Stimulated activated CD8-positive, alpha-beta memory T cell treated with anti-CD3 and anti-CD28 coated beads, Interleukin-2, amount 100 ng/mL, for 48 hours (primary cell): ENCODE measurements at regions not wholly inside any gene's neighbourhood (a gene's known extent, or its start where the extent isn't known, plus 50 kb on each side); places are given as distances from the start of the nearest gene placed in this dataset.
"Not testable (repeated sequence)": the region's sequence is repeated elsewhere in the genome, so short reads cannot be mapped to it uniquely, and the experiment has no call there.

Experiments used
- DNase-seq, 2 donors: peaks; one replicate each; pipeline ENCODE4 v3.0.0-alpha.2; 2020; ENCODE audit warnings: low read depth in 2 of 2

GRCh38 chr9:90979639-90980038 lies 178.0 kb downstream of the SYK start:
- DNase-seq = no peak

GRCh38 chr9:90981726-90982125 lies 180.1 kb downstream of the SYK start:
- no peak for DNase-seq

GRCh38 chr9:90983394-90983793 lies 181.8 kb downstream of the SYK start:
- no peak for DNase-seq

DNA sequence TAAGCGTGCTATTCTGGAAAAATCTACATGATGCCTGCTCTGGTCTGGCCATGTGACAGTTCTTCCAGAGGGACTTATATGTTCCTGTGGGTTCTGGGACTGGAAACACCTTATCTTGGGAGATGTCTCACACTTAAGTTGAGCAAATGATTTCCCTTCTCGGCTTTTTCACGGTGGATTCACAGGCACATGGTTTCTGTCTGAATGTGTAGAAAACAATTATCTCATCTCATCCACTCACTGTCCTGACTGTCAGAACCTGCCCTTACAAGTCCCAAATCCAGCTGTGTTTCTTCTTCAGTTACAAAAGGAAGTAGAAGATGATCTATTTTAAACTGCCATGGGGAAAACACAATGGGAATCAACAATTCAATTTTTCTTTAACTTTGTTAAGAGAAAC lies 184.0 kb downstream of the SYK start:
- DNase-seq = no peak

DNA sequence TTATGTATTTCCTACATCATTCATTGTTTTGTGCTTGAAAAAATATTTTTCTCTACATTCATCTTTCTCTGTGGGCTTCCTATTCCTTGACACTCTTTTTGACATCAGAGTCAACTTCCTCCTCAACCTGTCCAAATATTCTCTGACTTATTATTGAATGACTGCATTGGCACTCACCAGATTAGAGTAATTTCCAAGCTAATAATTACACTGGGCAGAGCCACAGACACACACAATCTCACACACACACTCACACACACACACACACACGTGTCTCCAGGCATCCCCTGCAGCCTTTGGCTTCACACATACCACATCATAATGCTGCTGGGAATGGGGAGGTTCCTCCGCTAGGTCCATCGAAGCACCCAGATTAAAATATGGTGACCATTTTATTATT lies 184.5 kb downstream of the SYK start:
- no peak for DNase-seq

- no peak for DNase-seq
Observed at GRCh38 chr9:90987566-90987965, 185.9 kb downstream of the SYK start.

- DNase-seq = no peak
Observed at GRCh38 chr9:90988318-90988717, 186.7 kb downstream of the SYK start.

GRCh38 chr9:90991953-90992352 lies 190.3 kb downstream of the SYK start:
- DNase-seq = no peak

GRCh38 chr9:90995516-90995915 lies 193.9 kb downstream of the SYK start:
- DNase-seq = no peak

DNA sequence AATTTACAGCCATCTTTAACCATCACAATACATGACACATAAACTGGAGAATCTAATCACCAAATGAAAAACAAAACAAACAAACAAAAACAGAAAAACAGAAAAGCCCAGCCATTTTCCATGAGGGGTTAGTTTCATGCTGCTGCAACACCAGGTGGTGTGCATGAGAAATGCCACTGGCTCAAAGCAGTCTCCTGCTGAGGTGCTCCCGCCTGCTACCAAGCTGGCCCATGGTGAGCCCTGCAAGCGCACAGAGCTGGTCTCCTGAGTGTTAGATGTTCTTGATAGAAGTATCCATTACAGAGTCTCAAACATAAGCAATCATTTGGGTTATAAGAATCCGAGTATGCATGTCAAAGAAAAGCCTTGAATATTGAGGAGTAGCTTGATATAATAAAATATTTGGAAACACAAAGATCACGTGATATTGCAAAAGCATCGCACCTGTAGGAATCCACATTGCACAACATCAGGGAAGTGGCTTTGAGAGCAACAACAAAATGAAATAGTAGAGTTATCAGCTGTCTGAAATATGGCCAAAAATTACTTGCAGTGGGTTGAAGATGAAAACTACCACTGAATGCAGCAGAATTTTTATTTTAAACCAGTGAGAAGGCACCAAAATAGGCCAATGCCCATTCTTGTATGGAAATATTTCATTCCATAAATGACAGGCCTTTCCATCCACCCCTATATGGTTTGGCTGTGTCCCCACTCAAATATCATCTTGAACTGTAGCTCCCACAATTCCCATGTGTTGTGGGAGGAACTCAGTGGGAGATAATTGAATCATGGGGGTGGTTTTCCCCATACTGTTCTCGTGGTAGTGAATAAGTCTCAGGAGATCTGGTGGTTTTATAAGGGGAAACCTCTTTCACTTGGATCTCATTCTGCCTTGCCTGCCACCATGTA lies 194.8 kb downstream of the SYK start:
- DNase-seq = no peak

DNA sequence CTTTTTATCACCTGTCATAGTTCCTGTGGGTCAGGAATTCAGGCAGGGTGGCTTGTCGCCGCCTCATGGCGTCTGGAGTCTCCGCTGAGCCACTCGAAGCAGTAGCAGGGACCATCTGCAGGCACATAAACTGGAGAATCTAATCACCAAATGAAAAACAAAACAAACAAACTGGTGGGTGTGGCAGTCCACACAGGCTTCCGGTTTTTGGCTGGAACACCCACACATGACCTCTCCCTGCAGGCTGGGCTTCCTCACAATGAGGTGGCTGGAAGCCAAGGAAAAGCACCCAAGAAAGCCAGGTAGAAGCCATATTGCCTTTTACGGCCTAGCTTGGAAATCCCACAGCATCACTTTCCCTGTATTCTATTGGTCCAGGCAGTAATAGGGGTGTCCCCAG lies 197.0 kb downstream of the SYK start:
- DNase-seq = no peak

DNA sequence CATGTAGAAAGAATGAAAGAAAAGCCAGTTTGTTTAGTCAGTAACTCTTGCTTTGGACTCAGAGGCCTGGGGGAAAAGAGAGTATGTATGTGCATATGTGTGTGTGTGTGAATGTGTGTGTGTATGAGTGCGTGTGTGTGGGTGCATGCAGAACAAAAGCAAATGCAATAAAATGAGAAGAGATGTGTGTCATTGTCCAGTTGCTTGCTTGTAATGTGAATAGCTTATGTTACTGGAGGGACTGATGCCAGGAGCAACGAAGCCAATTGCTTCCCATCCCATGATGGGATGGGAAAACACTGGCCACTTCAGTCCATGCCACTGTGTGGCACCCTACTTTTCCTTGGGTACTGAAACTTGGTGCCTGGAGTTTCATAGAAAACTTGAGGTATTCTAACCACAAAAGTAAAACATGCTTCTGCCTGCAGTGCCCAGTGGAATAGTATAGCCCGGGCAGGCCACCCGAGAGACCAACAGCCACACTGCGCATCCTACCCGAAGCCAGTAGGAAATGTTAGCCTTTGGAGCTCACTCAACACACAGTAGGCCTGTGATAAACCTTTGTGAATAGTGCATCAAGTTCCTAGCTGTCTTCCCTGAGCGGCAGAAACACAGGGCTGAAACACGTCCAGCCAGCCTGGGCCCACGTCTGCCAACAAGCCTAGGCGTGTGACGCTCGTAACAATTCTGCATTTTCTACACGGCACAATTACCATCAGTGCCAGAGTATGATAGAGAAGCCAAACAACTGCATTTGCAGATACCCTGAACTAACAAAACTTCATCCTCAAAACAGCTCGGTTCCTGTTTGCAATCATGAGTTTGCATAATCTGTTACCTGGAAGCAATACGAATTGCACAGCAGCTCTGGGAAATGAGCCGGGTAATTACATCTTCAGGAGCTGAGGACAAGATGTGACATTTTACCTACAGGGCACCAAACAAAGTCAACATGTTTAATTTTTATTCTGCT lies 198.1 kb downstream of the SYK start:
- DNase-seq = no peak

- no peak for DNase-seq
Observed at GRCh38 chr9:91001146-91001611, 199.6 kb downstream of the SYK start.

DNA sequence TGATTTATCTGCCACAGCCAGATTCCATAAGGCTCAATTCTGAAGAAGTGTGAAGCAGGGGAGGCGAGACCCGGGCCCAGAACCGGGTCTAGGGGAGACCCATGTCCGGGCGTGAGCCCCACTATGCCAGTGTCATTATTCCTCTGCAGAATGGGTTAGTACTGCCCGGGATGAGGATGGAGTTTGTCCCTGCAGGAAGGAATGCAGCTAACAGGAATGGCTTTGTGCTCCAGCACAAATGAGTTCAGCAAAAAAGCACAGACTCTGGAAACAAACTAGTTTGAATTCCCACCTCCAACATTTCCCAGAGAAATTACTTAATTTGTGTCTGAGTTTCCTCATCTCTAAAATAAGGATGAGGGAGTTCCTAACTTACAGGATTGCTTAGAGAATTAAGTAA lies 202.9 kb downstream of the SYK start:
- DNase-seq = no peak

- DNase-seq = no peak
Observed at GRCh38 chr9:91004992-91005391, 203.4 kb downstream of the SYK start.

DNA sequence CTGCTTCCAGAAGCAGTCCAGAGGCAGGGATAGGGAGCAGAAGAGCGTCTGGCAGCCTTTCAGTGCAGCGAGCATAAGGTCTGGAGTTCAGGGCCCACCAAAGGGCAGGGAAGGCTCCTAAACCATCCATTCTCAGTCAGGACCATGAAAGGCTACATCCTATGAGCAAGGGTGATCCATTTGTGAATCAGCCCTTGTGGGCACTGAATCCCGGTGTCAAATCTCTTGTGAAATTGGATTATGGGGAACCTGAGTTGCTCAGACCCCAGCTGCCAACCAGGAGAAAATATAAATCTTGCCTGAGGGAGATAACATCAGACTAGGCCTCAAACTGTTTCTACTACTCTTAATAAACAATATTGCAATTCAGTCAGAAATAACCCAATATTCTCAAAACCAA lies 204.4 kb downstream of the SYK start:
- DNase-seq = no peak

- no peak for DNase-seq
Observed at GRCh38 chr9:91008568-91008967, 206.9 kb downstream of the SYK start.

GRCh38 chr9:91011891-91012290 lies 210.3 kb downstream of the SYK start:
- no peak for DNase-seq

- no peak for DNase-seq
Observed at GRCh38 chr9:91012933-91013841, 211.6 kb downstream of the SYK start.

GRCh38 chr9:91017245-91017644 lies 215.6 kb downstream of the SYK start:
- DNase-seq = no peak

DNA sequence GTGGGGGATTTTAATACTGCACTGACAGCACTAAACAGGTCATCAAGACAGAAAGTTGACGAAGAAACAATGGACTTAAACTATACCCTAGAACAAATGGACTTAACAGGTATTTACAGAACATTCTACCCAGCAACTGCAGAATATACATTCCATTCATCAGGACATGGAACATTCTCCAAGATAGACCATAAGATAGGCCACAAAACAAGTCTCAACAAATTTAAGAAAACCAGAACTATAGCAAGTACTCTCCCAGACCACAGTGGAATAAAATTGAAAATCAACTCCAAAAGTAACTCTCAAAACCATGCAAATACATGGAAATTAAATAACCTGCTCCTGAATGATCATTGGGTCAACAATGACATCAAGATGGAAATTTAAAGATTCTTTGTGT lies 218.3 kb downstream of the SYK start:
- not testable (repeated sequence) for DNase-seq
